ENCODE measurements at regions not wholly inside any gene's neighbourhood (a gene's known extent, or its start where the extent isn't known, plus 50 kb on each side); places are given as distances from the start of the nearest gene placed in this dataset.
"Not testable (repeated sequence)": the region's sequence is repeated elsewhere in the genome, so short reads cannot be mapped to it uniquely, and the experiment has no call there.

DNA sequence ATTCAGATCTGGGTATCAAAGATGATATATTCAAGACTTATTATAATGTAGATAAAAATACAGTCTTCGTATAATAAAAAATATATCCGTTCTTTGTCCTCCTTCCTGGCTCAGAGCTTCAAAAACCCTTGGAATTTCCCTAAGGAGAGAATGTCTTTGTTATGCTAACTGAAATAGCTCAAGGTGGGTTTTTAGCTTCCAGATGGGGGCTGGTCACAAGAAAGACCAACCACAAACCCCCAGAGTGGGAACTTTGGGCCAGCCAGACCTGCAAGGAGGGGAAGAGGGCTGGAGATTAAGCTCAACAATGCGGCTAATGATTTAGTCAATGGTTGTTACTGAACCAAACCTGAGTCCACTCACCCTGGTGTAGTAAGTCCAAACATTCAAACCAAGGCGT, 196.4 kb downstream of the SDHAF3 start:
- ChIA-PET POLR2A (no interaction called here), CTCF (no interaction called here)
- no peaks in the 10 kb centered on the region for H3K4me1 Mint-ChIP-seq
- H3K4me3 Mint-ChIP-seq, result no peak overlapping the region
- no peaks in the 10 kb centered on the region for H3K27me3 Mint-ChIP-seq
- H3K36me3 Mint-ChIP-seq (ENCODE audit: low read depth), result no peaks in the 10 kb centered on the region
- no peak for DNase-seq
- peaks cover 6% of the 10 kb centered on the region for H3K9me3 Mint-ChIP-seq
- no peak overlapping the region for H3K27ac Mint-ChIP-seq

DNA sequence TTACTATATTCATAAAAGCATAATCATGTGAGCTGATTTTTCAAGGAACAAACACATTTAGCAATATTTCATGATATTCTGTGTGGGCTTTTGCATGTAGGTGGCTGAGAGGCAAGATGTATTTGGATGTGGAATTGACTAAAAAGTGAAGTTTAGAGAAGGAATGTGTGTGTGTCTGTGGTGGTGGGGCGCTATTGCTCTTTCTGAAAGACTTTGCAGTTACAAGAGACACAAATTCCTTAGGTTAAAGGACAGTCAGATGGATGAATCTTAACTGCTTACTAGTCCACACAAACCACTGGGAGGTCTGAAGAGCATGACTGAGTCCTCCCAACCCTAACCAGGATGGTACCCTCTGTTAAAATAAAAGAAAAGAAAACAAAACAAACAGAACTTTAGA, 200.1 kb downstream of the SDHAF3 start:
- H3K4me1 Mint-ChIP-seq, result no peaks in the 10 kb centered on the region
- H3K9me3 Mint-ChIP-seq, result no peaks in the 10 kb centered on the region
- ChIA-PET POLR2A (no interaction called here), CTCF (no interaction called here)
- no peak overlapping the region for H3K27ac Mint-ChIP-seq
- no peak for DNase-seq
- H3K36me3 Mint-ChIP-seq (ENCODE audit: low read depth), result no peaks in the 10 kb centered on the region
- H3K27me3 Mint-ChIP-seq, result no peaks in the 10 kb centered on the region
- no peak overlapping the region for H3K4me3 Mint-ChIP-seq

DNA sequence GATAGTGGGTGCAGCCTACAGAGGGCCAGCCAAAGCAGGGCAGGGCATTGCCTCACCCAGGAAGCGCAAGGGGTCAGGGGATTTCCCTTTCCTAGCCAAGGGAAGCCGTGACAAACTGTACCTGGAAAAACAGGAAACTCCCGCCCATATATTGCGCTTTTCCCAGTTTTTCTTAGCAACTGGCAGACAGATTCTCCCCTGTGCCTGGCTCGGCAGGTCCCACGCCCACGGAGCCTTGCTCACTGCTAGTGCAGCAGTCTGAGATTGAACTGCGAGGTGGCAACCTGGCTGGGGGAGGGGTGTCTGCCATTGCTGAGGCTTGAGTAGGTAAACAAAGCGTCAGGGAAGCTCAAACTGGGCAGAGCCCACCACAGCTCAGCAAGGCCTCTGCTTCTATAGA, 212.4 kb downstream of the SDHAF3 start:
- H3K9me3 Mint-ChIP-seq; CTCF ChIA-PET; H3K27ac Mint-ChIP-seq; POLR2A ChIA-PET; H3K36me3 Mint-ChIP-seq (ENCODE audit: low read depth); H3K4me1 Mint-ChIP-seq; H3K27me3 Mint-ChIP-seq; DNase-seq; H3K4me3 Mint-ChIP-seq: not testable (repeated sequence)

DNA sequence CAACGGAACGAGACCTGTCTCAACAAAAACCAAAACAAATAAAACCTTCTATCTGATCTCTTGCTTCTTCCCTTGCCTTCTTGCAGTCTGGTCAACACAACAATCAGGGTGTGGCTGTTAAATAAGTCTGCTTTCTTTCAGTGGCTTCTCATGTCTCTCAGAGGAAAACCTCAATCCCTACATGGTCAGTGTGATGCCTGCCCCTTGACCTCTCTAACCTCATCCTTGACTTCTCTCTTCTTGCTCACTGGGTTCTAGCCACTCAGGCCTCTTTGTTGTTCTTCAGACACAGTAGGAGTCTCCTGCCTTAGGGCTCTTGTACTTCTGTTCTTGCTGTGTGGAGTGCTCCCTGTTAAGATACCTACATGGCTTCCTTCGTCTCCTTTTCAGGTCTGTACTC, 220.4 kb downstream of the SDHAF3 start:
- Mint-ChIP-seq H3K27ac (no peak overlapping the region), H3K36me3 (ENCODE audit: low read depth) (no peaks in the 10 kb centered on the region), H3K9me3 (peaks cover 9% of the 10 kb centered on the region), H3K27me3 (no peaks in the 10 kb centered on the region), H3K4me1 (no peaks in the 10 kb centered on the region), H3K4me3 (no peak overlapping the region)
- POLR2A ChIA-PET, result no interaction called here
- DNase-seq, result no peak
- CTCF ChIA-PET, result no interaction called here

DNA sequence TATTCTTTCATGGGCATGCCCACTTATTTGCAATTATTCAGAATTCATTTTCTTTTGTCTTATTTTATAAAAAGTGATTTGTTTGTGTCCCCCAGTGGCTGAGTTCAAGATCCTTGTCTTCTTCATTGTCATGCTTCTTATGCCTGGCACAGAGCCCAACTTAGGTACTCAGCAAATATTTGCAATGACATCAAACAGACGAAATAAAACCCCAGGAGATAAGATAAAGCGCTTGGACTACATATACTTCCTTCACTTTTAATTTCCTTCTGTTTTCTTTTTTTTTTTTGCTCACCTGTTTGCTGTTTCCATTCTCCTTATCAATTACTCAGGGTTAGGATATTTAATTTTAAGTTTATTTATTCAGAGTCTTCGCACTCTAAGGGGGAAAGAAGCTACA, 225.0 kb downstream of the SDHAF3 start:
- Mint-ChIP-seq H3K9me3 (peaks cover 6% of the 10 kb centered on the region), H3K27me3 (no peaks in the 10 kb centered on the region), H3K4me3 (no peak overlapping the region), H3K36me3 (ENCODE audit: low read depth) (no peaks in the 10 kb centered on the region), H3K27ac (no peak overlapping the region), H3K4me1 (no peaks in the 10 kb centered on the region)
- POLR2A ChIA-PET, result no interaction called here
- CTCF ChIA-PET, result no interaction called here
- no peak for DNase-seq

DNA sequence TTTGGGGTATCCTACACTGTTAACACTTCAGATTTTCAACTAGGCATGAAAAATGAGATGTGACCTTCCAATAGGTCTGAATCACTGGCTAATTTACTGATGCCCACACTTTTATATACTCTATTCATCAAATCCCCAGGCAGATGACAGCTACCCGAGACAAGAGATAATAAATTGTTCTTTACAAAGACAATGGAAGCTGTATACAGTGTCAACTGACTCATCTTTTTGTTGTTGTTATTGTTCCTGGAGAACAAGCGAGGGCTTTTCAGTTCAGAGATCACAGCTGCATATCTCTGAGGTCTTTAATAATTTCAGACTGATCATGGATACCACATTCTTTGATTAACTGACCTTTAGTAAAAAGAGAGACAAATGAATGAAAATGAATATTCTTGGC, 228.9 kb downstream of the SDHAF3 start:
- ChIA-PET POLR2A (no interaction called here), CTCF (no interaction called here)
- no peak for DNase-seq
- H3K4me1 Mint-ChIP-seq, result no peaks in the 10 kb centered on the region
- H3K4me3 Mint-ChIP-seq, result no peak overlapping the region
- H3K27ac Mint-ChIP-seq, result no peak overlapping the region
- H3K9me3 Mint-ChIP-seq, result peaks cover 6% of the 10 kb centered on the region
- no peaks in the 10 kb centered on the region for H3K27me3 Mint-ChIP-seq
- H3K36me3 Mint-ChIP-seq (ENCODE audit: low read depth), result no peaks in the 10 kb centered on the region

DNA sequence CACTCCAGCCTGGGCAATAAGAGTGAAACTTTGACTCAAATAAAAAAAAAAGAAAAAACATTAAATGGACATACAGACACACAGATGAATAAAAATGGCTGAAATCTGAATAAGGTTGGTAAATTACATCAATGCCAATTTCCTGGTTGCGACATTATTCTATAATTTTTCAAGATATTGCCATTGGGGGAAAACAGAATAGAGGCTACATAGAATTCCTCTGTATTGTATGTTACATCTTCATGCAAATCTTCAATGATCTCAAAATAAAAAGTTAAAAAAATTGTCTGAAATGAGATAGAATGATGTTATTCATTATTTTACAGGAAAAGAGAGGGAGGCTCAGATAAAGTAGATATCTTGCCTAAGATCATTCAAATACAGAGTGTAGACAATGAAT, 234.0 kb downstream of the SDHAF3 start:
- ChIA-PET CTCF (no interaction called here), POLR2A (no interaction called here)
- H3K27ac Mint-ChIP-seq, result no peak overlapping the region
- H3K36me3 Mint-ChIP-seq (ENCODE audit: low read depth), result no peaks in the 10 kb centered on the region
- DNase-seq, result no peak
- no peaks in the 10 kb centered on the region for H3K27me3 Mint-ChIP-seq
- no peak overlapping the region for H3K4me3 Mint-ChIP-seq
- H3K9me3 Mint-ChIP-seq, result peaks cover 8% of the 10 kb centered on the region
- no peaks in the 10 kb centered on the region for H3K4me1 Mint-ChIP-seq

DNA sequence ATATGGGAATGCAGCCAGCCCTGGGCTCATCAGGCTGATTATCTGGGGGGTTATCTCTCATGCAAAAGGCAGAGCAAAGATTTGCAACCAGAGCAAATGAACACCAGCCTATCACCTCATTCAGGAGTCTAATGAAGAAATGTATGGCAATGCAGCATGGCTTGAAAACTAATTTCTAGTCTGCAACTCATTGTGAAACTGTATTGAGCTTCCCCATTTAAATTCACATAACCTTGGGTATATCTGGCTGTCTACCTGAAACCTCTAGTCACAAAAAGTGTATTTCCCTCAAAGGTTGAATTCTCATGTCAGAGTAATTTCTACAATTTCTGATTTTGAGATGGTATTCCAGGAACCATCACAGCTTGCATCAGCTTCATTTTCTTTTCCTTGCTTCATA, 240.0 kb downstream of the SDHAF3 start:
- no peak overlapping the region for H3K27ac Mint-ChIP-seq
- ChIA-PET POLR2A (no interaction called here), CTCF (no interaction called here)
- H3K27me3 Mint-ChIP-seq, result no peaks in the 10 kb centered on the region
- no peaks in the 10 kb centered on the region for H3K36me3 Mint-ChIP-seq (ENCODE audit: low read depth)
- no peak overlapping the region for H3K4me3 Mint-ChIP-seq
- DNase-seq, result no peak
- H3K9me3 Mint-ChIP-seq, result peaks cover 4% of the 10 kb centered on the region
- no peaks in the 10 kb centered on the region for H3K4me1 Mint-ChIP-seq

DNA sequence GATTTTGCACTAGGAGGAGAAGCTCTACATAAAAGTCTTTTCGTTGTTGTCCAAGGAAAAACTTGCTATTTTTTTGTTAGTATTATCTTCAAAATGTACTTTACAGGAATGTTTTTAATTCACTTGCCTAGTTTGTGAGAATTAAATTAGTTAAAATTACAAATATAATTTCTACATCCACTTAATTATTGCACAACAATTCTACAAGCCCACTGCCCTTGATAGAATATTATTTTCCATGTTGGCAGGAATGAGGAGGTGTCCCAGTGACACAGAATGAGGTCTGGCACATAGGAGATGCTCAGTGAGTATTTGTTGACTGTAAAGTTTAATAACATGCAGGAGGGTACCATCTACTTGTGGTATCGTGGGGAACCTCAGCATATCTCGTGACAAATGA, 255.4 kb downstream of the SDHAF3 start:
- CTCF ChIA-PET, result no interaction called here
- H3K27me3 Mint-ChIP-seq, result no peaks in the 10 kb centered on the region
- POLR2A ChIA-PET, result no interaction called here
- H3K27ac Mint-ChIP-seq, result no peak overlapping the region
- H3K4me1 Mint-ChIP-seq, result no peaks in the 10 kb centered on the region
- H3K36me3 Mint-ChIP-seq (ENCODE audit: low read depth), result no peaks in the 10 kb centered on the region
- no peak overlapping the region for H3K4me3 Mint-ChIP-seq
- no peak for DNase-seq
- peaks cover 4% of the 10 kb centered on the region for H3K9me3 Mint-ChIP-seq

DNA sequence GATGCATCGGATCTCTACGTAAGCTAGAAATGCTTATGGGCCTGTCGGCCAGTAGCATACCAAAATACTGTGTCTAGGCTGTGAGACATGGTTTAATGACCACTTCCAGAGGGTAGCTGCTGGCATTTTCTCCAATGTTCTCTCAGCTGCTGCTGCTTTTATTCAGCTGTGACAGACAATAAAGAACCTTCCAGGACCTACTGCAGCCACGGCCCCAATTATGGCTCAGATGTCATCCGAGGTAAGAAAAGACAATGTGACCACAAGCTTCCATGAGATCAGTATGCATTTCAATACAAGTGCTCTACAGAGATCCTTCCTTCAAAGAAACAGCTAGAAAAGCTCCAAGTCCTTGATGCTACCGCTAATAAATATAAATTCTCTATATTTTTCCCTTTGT, 256.2 kb downstream of the SDHAF3 start:
- H3K36me3 Mint-ChIP-seq (ENCODE audit: low read depth), result no peaks in the 10 kb centered on the region
- no peaks in the 10 kb centered on the region for H3K9me3 Mint-ChIP-seq
- ChIA-PET CTCF (no interaction called here), POLR2A (no interaction called here)
- no peaks in the 10 kb centered on the region for H3K27me3 Mint-ChIP-seq
- no peak overlapping the region for H3K27ac Mint-ChIP-seq
- no peak overlapping the region for H3K4me3 Mint-ChIP-seq
- no peak for DNase-seq
- H3K4me1 Mint-ChIP-seq, result no peaks in the 10 kb centered on the region

DNA sequence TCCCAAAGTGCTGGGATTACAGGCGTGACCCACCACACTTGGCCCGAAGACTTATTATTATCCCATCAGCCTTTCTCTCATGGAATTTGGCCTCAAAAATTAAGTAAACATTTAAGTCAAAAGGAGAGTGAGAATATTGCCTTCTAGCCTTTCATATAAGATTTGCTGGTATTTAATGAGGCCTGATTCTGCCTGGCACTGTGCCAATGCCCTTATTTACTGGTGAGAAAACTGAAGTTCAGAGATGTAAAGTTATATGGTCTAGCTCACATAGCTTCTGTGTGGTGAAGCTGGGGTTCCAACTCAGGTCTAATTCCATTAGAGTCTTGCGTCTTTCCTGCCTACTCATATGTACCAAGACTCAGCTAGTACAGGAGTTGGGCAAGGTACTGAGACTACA, 260.2 kb downstream of the SDHAF3 start:
- DNase-seq, result no peak
- Mint-ChIP-seq H3K27ac (no peak overlapping the region), H3K4me3 (no peak overlapping the region), H3K4me1 (no peaks in the 10 kb centered on the region), H3K27me3 (no peaks in the 10 kb centered on the region), H3K36me3 (ENCODE audit: low read depth) (no peaks in the 10 kb centered on the region), H3K9me3 (no peaks in the 10 kb centered on the region)
- ChIA-PET POLR2A (no interaction called here), CTCF (no interaction called here)

DNA sequence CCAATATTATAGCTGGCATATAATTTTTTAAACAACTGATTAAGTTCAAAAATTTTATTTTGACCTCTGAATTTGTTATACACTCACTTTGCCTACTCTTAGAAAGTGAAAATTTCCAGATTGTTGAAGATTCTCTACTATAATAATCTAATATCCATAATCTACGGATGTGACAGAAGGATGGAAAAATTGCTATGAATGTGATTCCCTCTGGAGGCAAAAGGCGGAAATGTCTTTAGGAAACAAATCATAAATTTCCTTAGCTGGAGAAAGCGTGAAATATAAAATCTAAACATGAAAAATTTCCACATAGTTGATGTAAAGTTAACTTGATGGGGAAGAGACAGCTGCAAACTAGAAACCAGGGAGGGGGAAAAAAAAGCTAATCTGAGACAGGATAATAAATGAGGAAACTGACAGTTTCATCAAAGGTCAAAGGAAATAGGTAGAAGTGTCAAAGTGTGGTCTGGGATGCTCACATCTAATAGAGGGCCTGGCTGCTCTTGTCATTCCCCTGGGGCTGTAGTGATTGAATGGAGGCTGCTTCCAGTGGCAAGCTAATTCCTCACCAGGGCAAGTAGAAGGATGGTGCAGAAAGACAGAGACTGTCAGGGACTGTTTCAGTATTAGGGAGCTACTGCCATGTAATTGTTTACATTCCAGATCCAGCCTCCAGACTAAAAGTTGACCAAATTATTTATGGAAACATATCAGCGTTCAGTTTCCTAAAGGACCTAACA, 264.5 kb downstream of the SDHAF3 start:
- no peaks in the 10 kb centered on the region for H3K27me3 Mint-ChIP-seq
- H3K27ac Mint-ChIP-seq, result no peak overlapping the region
- no peaks in the 10 kb centered on the region for H3K4me1 Mint-ChIP-seq
- ChIA-PET CTCF (no interaction called here), POLR2A (no interaction called here)
- H3K36me3 Mint-ChIP-seq (ENCODE audit: low read depth), result no peaks in the 10 kb centered on the region
- no peaks in the 10 kb centered on the region for H3K9me3 Mint-ChIP-seq
- H3K4me3 Mint-ChIP-seq, result no peak overlapping the region
- no peak for DNase-seq

DNA sequence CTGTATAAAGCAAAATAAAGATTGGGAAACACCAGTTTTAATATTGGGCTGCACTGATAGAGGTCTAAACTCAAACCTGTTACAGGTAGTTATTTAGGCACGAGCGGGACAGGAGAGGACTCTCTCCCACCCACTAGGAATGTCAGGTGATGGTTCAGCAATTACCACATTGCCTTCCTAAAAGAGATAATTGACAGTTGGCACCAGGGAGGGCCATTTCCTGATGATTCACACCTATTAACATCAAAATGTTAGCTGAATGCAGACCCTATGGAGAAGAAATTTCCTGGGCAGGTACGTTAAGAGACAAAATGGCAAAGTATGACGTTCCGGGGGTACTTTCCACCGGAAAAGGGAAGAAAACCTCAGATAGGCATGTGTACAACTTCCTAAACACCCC, 272.6 kb downstream of the SDHAF3 start:
- no peaks in the 10 kb centered on the region for H3K9me3 Mint-ChIP-seq
- CTCF ChIA-PET, result no interaction called here
- H3K4me1 Mint-ChIP-seq, result no peaks in the 10 kb centered on the region
- no peak overlapping the region for H3K27ac Mint-ChIP-seq
- no peaks in the 10 kb centered on the region for H3K27me3 Mint-ChIP-seq
- H3K4me3 Mint-ChIP-seq, result no peak overlapping the region
- no peak for DNase-seq
- H3K36me3 Mint-ChIP-seq (ENCODE audit: low read depth), result no peaks in the 10 kb centered on the region
- POLR2A ChIA-PET, result no interaction called here

DNA sequence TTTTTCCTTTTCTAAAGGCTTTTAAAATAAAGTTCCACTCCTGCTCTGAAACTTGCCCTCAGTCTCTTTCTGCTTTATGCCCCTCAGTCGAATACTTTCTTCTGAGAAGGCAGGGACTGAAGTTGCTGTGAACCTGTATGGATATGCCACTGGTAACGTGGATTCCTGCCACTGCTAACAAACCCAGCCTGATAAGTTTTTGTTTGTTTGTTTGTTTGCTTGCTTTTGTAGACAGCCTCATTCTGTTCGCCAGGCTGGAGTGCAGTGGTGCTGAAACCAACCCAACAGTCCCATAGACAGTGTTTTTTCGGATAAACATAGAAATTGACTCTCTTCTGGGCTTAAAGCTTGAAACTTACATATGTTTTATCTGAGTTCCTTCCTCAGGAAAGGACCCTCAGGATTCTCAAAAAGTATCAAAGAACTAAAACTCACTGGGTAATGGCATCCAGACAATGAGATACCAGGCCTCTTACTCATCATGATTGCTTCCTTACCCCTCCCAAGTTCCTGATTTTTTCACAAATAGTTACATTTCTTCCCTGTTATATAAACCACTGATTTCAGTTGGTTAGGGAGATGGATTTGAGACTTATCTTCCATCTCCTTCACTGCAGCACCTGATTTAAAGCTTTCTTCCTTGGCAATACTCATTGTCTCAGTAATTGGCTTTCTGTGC, 273.6 kb downstream of the SDHAF3 start:
- H3K4me1 Mint-ChIP-seq, result no peaks in the 10 kb centered on the region
- POLR2A ChIA-PET, result no interaction called here
- no peak for DNase-seq
- H3K36me3 Mint-ChIP-seq (ENCODE audit: low read depth), result no peaks in the 10 kb centered on the region
- H3K27me3 Mint-ChIP-seq, result no peaks in the 10 kb centered on the region
- H3K27ac Mint-ChIP-seq, result no peak overlapping the region
- CTCF ChIA-PET, result no interaction called here
- H3K4me3 Mint-ChIP-seq, result no peak overlapping the region
- no peaks in the 10 kb centered on the region for H3K9me3 Mint-ChIP-seq
